ENCODE measurements at regions not wholly inside any gene's neighbourhood (a gene's known extent, or its start where the extent isn't known, plus 50 kb on each side); places are given as distances from the start of the nearest gene placed in this dataset.
"Not testable (repeated sequence)": the region's sequence is repeated elsewhere in the genome, so short reads cannot be mapped to it uniquely, and the experiment has no call there.

DNA sequence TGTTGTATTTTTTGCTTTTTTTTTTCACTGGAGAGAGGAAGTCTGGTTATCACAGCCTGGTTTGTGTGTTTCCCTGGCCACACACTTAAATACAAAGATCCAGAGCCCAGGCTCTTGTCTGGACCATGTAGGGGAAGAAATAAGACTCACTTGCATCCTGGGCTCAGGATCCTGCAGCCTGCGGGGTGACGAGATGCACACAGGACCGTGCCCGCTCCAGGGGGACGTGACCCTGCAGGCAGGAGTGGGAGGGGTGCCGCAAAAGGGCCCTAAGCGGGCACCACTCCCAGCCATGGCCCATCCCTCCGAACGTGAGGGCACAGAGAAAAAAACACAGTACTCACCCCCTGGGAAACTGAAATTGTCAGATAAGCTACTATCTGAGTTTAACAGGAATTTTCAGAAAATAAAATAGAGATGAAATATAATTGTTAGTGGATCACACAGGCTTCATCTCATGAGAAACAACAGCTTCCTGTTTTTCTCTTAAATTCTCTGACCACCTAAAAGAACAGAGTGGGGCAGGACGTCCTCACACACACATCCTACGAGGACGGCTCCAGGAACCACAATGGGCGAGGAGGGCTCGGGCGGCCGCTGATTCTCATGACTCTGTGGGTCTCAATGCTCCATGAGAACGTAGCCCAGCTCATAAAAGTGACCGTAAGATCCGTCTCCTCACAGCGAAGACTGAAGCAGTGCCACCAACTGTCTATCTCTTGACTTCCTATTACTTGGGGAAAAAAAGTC lies 142.6 kb upstream of the ALKAL2 start:
- no peak for DNase-seq (ENCODE audit: low read depth in 4 of 4, low spot score in 1 of 4)

DNA sequence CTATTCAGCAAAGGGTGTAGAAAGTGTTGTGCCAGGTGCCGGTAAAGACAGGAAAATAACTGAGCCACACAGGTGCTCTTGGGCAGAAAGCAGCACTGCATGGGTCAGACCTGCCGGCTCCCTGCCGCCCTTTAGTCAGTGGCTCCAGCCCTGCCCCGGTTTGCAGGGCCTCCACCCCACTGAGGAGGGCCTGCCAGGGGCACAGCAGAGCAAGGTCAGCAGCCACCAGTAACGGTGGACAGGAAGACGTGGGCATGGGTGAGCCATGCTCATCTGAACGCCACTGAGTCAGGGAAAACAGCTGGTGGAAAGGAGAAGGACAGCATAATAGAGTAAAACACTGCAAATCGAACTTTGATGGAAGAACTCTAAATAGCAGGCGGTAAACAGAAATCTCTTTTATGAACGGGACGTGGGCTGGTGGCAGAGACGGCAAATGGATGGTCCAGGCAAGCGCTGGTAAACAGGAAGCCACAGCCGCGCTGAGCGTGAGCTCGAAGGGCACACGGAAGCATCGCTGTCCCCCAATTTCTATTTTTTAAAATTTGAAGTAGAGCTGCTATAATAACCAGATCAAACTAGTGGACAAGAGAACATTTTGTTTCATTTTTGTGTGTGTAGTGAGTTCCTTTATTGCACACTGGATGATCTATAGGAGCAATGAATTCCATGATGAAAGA lies 141.8 kb upstream of the ALKAL2 start:
- DNase-seq (ENCODE audit: low read depth in 4 of 4, low spot score in 1 of 4) = no peak

GRCh38 chr2:429142-429541 lies 141.3 kb upstream of the ALKAL2 start:
- DNase-seq (ENCODE audit: low read depth in 4 of 4, low spot score in 1 of 4) = no peak

DNA sequence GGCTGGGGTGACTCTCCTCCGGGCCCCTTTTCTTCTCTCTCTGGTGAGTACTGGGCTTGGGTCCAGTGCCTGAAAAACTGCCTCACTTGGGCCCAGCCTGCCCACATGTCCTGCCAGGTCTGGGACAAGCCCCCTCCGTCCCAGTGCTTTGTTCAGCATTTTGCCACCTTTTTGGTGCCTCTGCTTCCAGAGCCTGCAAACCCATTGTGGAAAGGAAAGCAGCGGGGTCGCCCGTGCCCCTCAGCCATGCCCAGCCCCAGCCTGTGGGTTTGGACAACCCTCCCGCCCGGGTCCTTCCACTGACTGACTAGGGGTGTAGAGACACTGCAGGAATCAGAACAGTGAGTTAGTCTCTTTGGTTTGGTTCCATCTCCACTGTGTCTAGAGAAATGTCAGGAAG lies 140.7 kb upstream of the ALKAL2 start:
- no peak for DNase-seq (ENCODE audit: low read depth in 4 of 4, low spot score in 1 of 4)

DNA sequence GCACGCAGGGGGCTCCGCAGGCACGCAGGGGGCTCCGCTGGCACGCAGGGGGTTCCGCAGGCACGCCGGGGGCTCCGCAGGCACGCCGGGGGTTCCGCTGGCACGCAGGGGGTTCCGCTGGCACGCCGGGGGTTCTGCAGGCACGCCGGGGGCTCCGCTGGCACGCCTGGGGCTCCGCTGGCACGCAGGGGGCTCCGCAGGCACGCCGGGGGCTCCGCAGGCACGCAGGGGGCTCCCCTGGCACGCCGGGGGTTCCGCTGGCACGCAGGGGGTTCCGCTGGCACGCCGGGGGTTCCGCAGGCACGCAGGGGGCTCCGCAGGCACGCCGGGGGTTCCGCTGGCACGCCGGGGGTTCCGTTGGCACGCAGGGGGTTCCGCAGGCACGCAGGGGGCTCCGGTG lies 138.8 kb upstream of the ALKAL2 start:
- not testable (repeated sequence) for DNase-seq (ENCODE audit: low read depth in 4 of 4, low spot score in 1 of 4)

DNA sequence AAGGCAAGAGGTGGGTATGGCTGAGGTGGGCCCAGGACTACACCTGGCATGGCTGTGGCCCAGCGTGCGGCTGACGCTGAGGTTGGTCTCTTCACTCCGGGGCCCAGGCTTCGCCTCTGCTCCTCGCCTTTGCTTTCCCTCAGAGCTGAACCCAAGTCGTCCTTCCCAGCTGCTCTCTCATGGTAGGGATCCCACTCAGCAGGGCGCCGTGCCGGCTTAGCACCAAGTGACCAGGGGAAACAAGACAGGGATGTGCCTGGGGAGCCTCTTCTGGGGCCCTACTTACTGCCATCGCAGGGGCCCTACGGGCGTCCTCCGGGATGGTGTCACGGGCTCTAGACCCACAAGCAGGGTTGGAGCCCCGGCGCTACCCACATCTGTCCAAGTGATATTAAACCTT lies 138.1 kb upstream of the ALKAL2 start:
- DNase-seq (ENCODE audit: low read depth in 4 of 4, low spot score in 1 of 4) = no peak

GRCh38 chr2:425243-425642 lies 137.4 kb upstream of the ALKAL2 start:
- DNase-seq (ENCODE audit: low read depth in 4 of 4, low spot score in 1 of 4) = no peak

GRCh38 chr2:424306-425171 lies 136.6 kb upstream of the ALKAL2 start:
- DNase-seq (ENCODE audit: low read depth in 4 of 4, low spot score in 1 of 4) = no peak

DNA sequence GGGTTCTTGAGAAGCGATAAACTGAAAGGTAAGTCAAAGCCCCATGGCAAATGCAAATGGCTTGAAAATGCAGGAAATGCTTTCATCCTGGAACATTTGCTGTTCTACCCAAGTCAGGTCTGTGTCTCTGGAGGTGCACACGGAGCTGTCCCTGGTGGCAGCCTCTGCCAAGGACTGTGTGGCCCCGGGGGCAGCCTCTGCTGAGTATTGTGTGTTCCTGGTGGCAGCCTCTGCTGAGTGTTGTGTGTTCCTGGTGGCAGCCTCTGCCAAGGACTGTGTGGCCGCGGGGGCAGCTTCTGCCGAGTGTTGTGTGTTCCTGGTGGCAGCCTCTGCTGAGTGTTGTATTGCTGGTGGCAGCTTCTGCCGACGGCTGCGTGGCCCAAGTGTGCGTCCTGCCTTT lies 135.6 kb upstream of the ALKAL2 start:
- DNase-seq (ENCODE audit: low read depth in 4 of 4, low spot score in 1 of 4) = no peak

- no peak for DNase-seq (ENCODE audit: low read depth in 4 of 4, low spot score in 1 of 4)
Measured at GRCh38 chr2:422676-423435, 135.0 kb upstream of the ALKAL2 start.

DNA sequence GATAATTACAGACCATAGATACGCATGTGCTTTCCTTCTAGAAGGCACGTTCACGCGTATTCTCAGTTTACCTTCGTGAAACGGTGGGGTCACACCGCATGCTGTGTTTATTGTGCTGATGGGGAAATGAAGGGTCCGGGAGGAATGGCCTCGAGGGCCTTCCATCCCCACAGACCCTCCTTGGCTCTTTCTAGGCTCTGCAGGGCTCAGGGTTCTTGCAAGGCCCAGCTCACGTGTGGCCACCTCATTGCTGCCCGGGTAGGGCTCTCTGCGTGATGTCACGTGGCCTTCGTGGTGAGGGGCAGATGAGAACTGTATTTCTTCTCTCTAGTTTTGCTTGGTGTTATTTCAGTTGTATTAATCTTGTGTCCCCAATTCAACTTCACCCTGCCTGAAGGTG lies 133.5 kb upstream of the ALKAL2 start:
- DNase-seq (ENCODE audit: low read depth in 4 of 4, low spot score in 1 of 4) = no peak

DNA sequence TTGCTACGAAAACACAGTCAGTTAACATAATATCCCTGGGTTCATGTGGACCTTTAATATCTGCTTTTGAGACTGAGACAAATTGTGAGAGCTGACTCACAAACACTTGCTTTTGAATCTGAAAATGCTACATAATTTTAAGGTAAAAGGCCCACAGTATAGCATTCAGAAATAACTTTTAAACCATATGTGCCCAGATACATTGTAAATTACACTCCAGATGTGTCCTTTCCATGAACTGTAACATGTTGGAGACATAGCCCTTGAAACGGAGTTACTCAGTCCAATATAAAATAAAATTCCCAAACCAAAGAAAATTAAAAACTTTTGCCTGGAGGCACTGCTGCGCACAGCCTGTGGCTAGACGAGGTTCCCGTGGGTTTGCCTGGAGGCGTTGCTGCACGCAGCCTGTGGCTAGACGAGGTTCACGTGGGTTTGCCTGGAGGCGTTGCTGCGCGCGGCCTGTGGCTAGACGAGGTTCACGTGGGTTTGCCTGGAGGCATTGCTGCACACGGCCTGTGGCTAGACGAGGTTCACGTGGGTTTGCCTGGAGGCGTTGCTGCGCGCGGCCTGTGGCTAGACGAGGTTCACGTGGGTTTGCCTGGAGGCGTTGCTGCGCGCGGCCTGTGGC lies 131.9 kb upstream of the ALKAL2 start:
- no peak for DNase-seq (ENCODE audit: low read depth in 4 of 4, low spot score in 1 of 4)

DNA sequence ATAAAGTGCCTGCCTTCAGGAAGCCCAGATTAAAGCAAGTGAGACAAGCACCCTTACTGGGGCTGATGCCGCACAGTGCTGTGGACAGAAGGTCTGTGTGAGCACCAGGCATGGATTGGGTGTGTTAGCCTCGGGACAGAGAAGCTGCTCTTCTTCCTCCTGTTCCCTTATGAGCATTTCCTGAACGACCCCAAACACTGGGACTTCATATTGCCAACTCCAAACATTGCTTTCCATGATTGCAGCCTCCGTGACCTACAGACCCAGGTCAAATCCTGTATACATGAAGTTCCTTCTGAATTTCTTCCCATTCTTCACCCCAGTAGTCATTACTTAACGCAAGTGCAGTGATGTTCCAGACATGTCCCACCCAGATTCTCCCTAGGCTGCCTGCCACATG lies 129.8 kb upstream of the ALKAL2 start:
- DNase-seq (ENCODE audit: low read depth in 4 of 4, low spot score in 1 of 4) = no peak

DNA sequence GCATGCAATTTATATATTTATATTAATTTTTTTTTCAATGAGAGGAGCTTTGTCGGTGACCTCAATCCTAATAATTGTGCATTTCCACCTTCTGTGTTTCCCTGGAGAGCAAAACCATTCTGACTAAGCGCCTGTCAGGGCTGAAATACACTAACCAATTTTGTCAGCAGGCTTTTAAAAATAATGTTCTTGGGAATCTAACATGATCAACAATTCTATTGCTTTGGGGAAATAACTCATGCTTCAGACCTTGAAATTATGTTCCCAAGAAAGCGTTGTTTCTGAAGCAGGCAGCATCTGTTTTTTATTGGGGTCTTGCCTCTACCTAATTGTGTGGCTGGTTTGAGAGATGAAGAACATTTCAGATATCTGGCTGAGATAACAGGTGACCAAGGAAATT lies 129.1 kb upstream of the ALKAL2 start:
- no peak for DNase-seq (ENCODE audit: low read depth in 4 of 4, low spot score in 1 of 4)

GRCh38 chr2:415986-416610 lies 128.2 kb upstream of the ALKAL2 start:
- no peak for DNase-seq (ENCODE audit: low read depth in 4 of 4, low spot score in 1 of 4)

- DNase-seq (ENCODE audit: low read depth in 4 of 4, low spot score in 1 of 4) = no peak
Measured at GRCh38 chr2:409523-409922, 121.6 kb upstream of the ALKAL2 start.

DNA sequence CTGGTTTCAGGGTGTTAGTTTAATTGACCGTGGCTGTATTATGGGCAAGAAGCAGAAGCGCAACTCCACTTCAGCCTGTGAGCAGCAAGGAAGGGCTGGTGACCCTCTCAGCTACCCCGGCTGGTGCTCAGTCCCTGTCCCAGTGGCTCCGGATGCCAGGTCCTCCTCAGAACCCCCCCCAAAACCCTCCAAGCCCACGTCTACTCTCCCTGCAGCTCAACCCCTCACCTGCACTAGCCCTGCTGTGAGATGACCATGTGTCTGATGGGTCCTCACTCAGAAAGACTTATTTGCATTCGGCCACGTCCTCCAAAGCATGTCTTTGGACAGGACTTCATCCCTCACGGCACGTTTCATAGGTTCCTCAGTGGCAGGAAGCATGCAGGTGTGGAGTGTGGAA lies 119.7 kb upstream of the ALKAL2 start:
- DNase-seq (ENCODE audit: low read depth in 4 of 4, low spot score in 1 of 4) = no peak

GRCh38 chr2:406876-407275 lies 119.0 kb upstream of the ALKAL2 start:
- DNase-seq (ENCODE audit: low read depth in 4 of 4, low spot score in 1 of 4) = no peak

DNA sequence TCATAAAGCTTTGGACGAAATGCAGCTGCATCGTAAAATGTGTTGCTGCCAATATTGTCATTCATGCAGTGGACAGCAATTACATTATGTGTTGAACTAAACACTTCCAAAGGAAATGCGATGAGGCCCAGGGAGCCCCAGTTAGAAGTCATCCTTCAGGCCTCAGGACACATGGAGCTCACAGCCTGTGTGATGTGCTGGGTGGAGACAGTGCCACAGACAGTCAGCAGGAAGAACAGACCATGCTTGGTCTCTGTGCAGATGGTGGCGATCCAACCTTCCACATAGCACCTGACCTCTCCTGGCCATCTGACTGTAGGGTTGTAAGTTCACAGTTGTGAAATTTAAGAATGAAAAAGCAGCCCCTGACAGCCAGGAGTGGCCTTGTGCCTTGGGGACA lies 118.3 kb upstream of the ALKAL2 start:
- no peak for DNase-seq (ENCODE audit: low read depth in 4 of 4, low spot score in 1 of 4)

DNA sequence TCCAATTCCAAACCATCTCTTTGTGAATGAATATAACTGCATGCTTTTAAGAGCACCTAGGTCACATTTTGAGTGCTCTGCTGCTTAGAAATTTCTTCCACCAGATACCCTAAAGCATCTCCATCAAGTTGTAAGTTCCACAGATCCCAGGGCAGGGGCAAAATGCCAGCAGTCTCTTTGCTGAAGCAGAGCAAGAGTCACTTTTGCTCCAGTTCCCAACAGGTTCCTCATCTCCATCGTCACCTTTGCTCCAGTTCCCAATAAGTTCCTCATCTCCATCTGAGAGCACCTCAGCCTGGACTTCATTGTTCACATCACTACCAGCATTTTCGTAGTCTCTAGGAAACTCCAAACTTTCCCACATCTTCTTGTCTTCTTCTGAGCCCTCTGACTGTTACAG lies 116.7 kb upstream of the ALKAL2 start:
- no peak for DNase-seq (ENCODE audit: low read depth in 4 of 4, low spot score in 1 of 4)
